RWPE1 (cell line): ENCODE measurements at regions not wholly inside any gene's neighbourhood (a gene's known extent, or its start where the extent isn't known, plus 50 kb on each side); places are given as distances from the start of the nearest gene placed in this dataset.

ENCODE experiments used
- CTCF ChIA-PET: fragments of 350-600 bp; sonication (Branson Sonifier 250); formaldehyde crosslinking; extraction: SDS; loops from one replicate; lab custom pipeline; 2021; lab: Yijun Ruan, JAX
- POLR2A ChIA-PET: fragments of 400-600 bp; formaldehyde crosslinking; extraction: SDS; loops from one replicate; lab custom pipeline; 2020; ENCODE audit warnings: antibody characterized with exemption; ENCODE audit not compliant: low non-redundant PET; lab: Yijun Ruan, JAX
- DNase-seq: peaks from one replicate; pipeline ENCODE4 v3.0.0; 2012; ENCODE audit warnings: low spot score
- H3K27ac ChIP-seq: fragments of 450-650 bp; 2 replicates; pipeline ENCODE4 v1.5.1; 2017
- CTCF ChIP-seq: fragments of 450-650 bp; conservative IDR thresholded peaks from 2 replicates; pipeline ENCODE4 v1.5.1; 2017; ENCODE audit warnings: low read depth, mild to moderate bottlenecking

GRCh38 chr2:129103936-129104878 lies 785.5 kb upstream of the HS6ST1 start:
- POLR2A ChIA-PET = no interaction called here
- TF ChIP-seq CTCF = no peak
- DNase-seq = no peak
- H3K27ac ChIP-seq = no peak overlapping the region
- CTCF ChIA-PET = no interaction called here

GRCh38 chr2:129112181-129112580 lies 793.5 kb upstream of the HS6ST1 start:
- H3K27ac ChIP-seq = no peak overlapping the region
- no peak for TF ChIP-seq CTCF
- CTCF ChIA-PET = interaction anchor here (1.0 kb wide), 1 partner anchor 31 kb away, joined by 3 read pairs; no protein-coding TSS in a partner anchor
- DNase-seq = no peak
- POLR2A ChIA-PET = no interaction called here

DNA sequence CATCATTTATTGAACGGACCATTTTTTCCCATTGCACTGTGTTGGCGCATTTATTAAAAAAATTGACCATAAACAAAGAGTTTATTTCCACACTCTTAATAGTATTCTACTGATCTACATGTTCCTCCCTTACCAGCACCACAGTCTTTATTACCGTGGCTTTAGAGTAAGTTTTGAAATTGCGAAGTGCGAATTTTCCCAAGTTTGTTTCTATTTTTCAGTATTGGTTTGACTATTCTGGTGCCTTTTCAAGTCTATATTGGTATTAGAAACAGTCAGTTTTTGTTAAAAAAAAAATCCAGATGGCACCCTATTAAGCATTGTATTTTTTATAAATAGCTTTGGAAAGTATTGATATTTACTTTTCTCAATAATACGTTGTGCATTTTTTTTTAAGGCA lies 795.1 kb upstream of the HS6ST1 start:
- ChIA-PET POLR2A (no interaction called here), CTCF (interaction anchor here (0.6 kb wide), 1 partner anchor 150 kb away, joined by 3 read pairs; no protein-coding TSS in a partner anchor)
- DNase-seq = no peak
- H3K27ac ChIP-seq = no peak overlapping the region
- no peak for TF ChIP-seq CTCF

GRCh38 chr2:129117434-129117833 lies 798.8 kb upstream of the HS6ST1 start:
- POLR2A ChIA-PET = no interaction called here
- H3K27ac ChIP-seq = no peak overlapping the region
- TF ChIP-seq CTCF = no peak
- no peak for DNase-seq
- CTCF ChIA-PET = no interaction called here

- TF ChIP-seq CTCF = no peak
- no peak for DNase-seq
- ChIA-PET POLR2A (no interaction called here), CTCF (interaction anchor here (0.6 kb wide), 1 partner anchor 362 kb away, joined by 4 read pairs; no protein-coding TSS in a partner anchor)
- H3K27ac ChIP-seq = no peak overlapping the region
Measured at GRCh38 chr2:129118296-129118695, 799.6 kb upstream of the HS6ST1 start.

DNA sequence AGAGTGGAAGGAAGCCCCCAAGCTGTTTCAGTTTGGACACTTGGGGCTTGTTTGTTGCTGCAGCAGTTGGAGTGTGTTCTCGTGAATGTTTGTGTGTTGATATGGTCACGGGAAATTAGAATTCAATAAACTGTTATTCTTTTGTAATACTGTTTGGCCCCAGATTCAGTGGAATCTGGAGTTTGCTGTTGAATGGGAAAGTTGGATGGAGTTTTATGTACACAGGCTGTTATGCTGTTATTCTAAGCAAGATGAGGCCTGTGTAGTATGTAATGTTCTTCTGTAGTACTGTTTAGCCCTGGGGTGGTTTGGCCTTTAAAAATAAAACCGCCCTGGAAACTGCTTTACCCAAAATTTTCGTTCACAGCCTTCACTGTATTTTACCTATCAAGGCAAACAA lies 810.4 kb upstream of the HS6ST1 start:
- no peak overlapping the region for H3K27ac ChIP-seq
- CTCF ChIA-PET = interaction anchor here (0.9 kb wide), 1 partner anchor 227 kb away, joined by 3 read pairs; no protein-coding TSS in a partner anchor
- DNase-seq = no peak
- POLR2A ChIA-PET = no interaction called here
- no peak for TF ChIP-seq CTCF
